GM12872 (cell line): ENCODE measurements at regions not wholly inside any gene's neighbourhood (a gene's known extent, or its start where the extent isn't known, plus 50 kb on each side); places are given as distances from the start of the nearest gene placed in this dataset.

Experiments used
- TF ChIP-seq, protein P1 (sequence below): IDR thresholded peaks from 3 replicates; pipeline ENCODE4 v1.5.1; 2011; ENCODE audit warnings: low read depth, mild to moderate bottlenecking, low read length, moderate library complexity; ENCODE audit not compliant: insufficient read depth

DNA sequence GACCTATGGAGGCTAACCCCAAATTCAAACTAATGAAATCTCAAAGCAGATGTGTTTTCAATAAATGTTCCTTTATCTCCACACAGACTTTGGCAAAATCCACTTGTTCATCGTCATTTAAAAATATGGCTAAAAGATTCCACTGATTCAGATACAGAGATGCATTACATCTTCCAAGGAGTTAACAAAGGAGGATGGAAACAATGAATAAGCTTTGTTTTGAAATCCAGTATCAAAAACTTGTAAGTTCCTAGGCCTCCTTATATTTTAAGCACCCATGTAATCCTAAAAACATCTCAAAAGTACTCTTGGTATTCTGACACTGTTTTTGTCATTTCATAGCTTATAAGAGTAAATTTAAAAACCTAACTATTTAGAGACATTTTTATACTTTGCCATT is 345.6 kb upstream of the ACTBL2 start:
- TF ChIP-seq, protein P1, sequence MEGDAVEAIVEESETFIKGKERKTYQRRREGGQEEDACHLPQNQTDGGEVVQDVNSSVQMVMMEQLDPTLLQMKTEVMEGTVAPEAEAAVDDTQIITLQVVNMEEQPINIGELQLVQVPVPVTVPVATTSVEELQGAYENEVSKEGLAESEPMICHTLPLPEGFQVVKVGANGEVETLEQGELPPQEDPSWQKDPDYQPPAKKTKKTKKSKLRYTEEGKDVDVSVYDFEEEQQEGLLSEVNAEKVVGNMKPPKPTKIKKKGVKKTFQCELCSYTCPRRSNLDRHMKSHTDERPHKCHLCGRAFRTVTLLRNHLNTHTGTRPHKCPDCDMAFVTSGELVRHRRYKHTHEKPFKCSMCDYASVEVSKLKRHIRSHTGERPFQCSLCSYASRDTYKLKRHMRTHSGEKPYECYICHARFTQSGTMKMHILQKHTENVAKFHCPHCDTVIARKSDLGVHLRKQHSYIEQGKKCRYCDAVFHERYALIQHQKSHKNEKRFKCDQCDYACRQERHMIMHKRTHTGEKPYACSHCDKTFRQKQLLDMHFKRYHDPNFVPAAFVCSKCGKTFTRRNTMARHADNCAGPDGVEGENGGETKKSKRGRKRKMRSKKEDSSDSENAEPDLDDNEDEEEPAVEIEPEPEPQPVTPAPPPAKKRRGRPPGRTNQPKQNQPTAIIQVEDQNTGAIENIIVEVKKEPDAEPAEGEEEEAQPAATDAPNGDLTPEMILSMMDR: no peak

DNA sequence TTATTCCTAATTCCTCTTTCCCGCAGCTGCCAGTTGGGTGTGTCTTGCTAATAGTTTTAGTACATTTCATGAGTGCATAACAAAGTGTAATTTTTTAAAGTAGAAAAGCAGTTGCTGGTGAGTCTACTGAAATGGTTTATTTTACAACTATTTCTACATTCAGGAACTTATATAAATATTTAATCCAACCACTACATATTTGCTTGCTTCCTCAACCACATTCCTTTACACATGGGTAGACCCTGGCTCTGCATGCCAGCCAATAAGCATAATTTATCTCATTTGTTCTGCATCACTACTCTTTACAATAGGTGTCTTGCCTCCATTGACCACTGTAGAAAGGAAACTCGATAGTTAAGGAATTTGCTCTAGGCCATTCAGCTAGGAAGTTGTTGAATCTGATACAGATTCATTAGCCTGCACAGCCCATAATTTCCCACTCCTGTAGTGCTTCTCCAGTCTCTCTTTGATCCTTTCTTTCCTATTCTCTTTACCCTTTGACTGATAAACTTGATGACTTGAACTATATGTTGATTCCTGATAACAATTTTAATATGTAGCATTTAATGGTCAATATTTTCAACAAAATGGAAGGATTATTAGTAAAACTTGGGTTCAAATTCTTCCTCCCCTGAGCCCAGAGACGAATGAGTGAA is 342.5 kb upstream of the ACTBL2 start:
- TF ChIP-seq, protein P1: no peak

DNA sequence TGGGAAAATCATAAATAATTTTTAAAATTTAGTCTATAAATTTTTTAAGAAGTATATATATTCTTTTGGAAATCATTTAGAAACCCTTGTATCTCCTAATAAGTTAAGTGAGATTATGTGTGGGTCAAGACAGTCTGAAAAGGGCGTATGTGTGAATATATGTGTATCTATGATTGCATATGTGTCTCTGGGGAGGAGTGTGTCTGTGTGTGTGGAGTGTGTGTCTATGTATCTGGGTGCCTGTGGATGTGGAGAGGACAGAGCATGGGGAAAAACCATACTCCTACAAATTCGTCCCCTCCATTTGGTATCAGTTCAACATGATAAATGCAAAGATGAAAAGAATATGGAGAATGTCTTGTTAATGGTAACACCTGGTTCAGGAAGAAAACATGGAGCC is 342.0 kb upstream of the ACTBL2 start:
- TF ChIP-seq, protein P1: no peak

DNA sequence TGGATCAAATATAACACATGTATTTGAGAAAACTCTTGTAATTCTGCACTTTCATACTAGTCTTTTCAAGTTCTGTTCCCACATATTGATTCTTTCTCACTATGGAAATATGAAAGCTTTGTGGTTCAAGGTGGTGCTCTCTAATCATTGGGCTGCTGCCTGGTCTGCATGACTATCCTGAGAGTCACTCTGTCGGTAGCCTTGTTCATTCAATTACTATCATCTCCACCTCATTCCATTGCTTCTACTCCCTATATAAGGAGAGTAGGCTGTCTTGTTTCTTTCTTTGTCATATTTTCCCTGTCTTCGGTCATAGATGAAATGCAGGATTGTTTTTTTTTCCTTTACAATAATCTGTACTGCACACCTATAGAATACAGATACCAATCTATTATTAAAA is 341.4 kb upstream of the ACTBL2 start:
- TF ChIP-seq, protein P1: no peak

DNA sequence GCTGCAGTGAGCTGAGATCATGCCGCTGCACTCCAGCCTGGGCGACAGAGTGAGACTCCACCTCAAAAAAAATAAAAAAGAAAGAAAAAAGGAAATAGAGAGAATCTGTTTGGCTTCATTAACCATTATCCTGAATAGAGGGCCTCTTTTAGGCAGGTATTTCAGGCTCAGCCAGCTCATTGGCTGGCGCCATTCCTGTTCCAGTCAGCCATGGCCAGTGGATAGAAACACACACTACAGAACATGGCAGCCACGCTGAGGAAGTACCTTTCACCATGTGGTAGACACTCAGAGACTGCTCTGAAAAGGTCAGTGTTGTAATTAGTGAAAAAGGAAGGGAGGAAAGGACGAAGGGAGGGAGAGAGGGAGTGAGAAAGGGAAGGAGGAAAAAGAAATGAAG is 340.0 kb upstream of the ACTBL2 start:
- TF ChIP-seq, protein P1: no peak

DNA sequence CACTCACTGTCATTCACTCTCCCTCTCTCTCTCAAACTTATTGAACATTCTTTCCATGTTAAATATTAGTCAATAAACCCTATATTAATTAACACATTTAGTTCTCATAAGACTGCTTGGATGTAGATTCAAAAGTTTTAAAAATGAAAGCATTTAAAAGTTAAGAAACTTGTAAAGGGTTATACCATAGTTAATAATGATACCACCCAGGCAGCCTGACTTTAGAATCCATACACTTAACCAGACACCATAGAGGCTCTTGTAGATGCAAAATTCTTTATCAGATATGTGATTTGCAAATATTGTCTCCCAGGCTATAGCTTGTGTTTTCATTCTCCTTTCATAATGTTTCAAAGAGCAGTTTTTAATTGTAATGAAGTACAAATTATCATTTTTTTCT is 335.8 kb upstream of the ACTBL2 start:
- TF ChIP-seq, protein P1: no peak

DNA sequence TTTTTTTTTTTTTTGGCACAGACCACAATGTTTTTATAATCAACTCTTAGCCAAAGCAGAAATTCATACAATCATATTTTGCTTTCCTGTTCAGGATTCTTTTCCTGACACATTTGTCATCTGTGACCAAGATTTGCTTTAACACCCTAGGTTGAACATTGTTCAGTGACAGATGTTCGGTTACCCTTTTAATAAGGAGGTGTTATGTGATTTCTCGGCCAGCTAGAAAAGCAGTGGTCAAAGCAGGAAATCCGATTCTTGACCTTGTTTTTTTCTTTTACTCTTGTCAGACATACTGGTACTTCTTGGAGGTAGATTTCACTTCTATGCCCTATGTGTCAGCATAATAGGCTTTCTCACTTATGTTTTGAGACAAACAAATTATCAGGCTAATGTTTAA is 335.3 kb upstream of the ACTBL2 start:
- TF ChIP-seq, protein P1: no peak
